RWPE2 (cell line): ENCODE measurements at regions not wholly inside any gene's neighbourhood (a gene's known extent, or its start where the extent isn't known, plus 50 kb on each side); places are given as distances from the start of the nearest gene placed in this dataset.
A peak's percentile ranks its signal among the peaks of the same experiment; 100 is the strongest.

Experiments used
- ATAC-seq: fragments of 200-7000 bp; cut with Tn5 transposase; 3 replicates; pipeline ENCODE4 v1.9.1; 2021; ENCODE audit warnings: low read depth
- DNase-seq: peaks from one replicate; pipeline ENCODE4 v3.0.0-alpha.2; 2020; ENCODE audit warnings: low spot score
- H3K27ac ChIP-seq: fragments of 450-650 bp; 2 replicates; pipeline ENCODE4 v1.5.1; 2017; ENCODE audit warnings: mild to moderate bottlenecking; ENCODE audit not compliant: poor library complexity, severe bottlenecking
- H3K27me3 ChIP-seq: fragments of 250-450 bp; sonication (Bioruptor Pico); 2 replicates; pipeline ENCODE4 v1.5.1; 2021; ENCODE audit warnings: mild to moderate bottlenecking, moderate library complexity; ENCODE audit not compliant: insufficient read depth, poor library complexity, severe bottlenecking
- H3K36me3 ChIP-seq: fragments of 250-450 bp; sonication (Bioruptor Pico); 2 replicates; pipeline ENCODE4 v1.5.1; 2020; ENCODE audit warnings: low read depth, mild to moderate bottlenecking, moderate library complexity
- H3K4me1 ChIP-seq: fragments of 250-450 bp; sonication (Bioruptor Pico); 2 replicates; pipeline ENCODE4 v1.5.1; 2021; ENCODE audit warnings: mild to moderate bottlenecking, moderate library complexity; ENCODE audit not compliant: insufficient read depth, poor library complexity, severe bottlenecking
- H3K4me3 ChIP-seq: fragments of 250-450 bp; sonication (Bioruptor Pico); 2 replicates; pipeline ENCODE4 v1.5.1; 2021; ENCODE audit warnings: mild to moderate bottlenecking, moderate library complexity; ENCODE audit not compliant: severe bottlenecking
- H3K9me3 ChIP-seq: fragments of 250-450 bp; sonication (Bioruptor Pico); 2 replicates; pipeline ENCODE4 v1.5.1; 2021; ENCODE audit warnings: mild to moderate bottlenecking, moderate library complexity; ENCODE audit not compliant: severe bottlenecking
- CTCF ChIP-seq: fragments of 450-650 bp; IDR thresholded peaks from one replicate; pipeline ENCODE4 v1.5.1; 2017; ENCODE audit warnings: mild to moderate bottlenecking, moderate library complexity; ENCODE audit not compliant: poor library complexity, severe bottlenecking

GRCh38 chr5:106292654-106293053 is 1378.1 kb downstream of the EFNA5 start:
- no peaks in the 10 kb centered on the region for H3K36me3 ChIP-seq
- H3K27ac ChIP-seq, result no peak overlapping the region
- ATAC-seq, result peak; percentile 79; the same call in 2 of the 3 replicates
- peaks cover 5% of the 10 kb centered on the region for H3K4me1 ChIP-seq
- no peak overlapping the region for H3K4me3 ChIP-seq
- H3K9me3 ChIP-seq, result no peaks in the 10 kb centered on the region
- DNase-seq, result no peak
- no peak for TF ChIP-seq CTCF
- no peaks in the 10 kb centered on the region for H3K27me3 ChIP-seq

- TF ChIP-seq CTCF, result no peak
- H3K4me1 ChIP-seq, result peaks cover 5% of the 10 kb centered on the region
- ATAC-seq (peak; percentile 77), DNase-seq (no peak)
- no peaks in the 10 kb centered on the region for H3K36me3 ChIP-seq
- H3K4me3 ChIP-seq, result no peak overlapping the region
- no peak overlapping the region for H3K27ac ChIP-seq
- H3K27me3 ChIP-seq, result no peaks in the 10 kb centered on the region
- H3K9me3 ChIP-seq, result no peaks in the 10 kb centered on the region
Measured at GRCh38 chr5:106290841-106291240, 1379.9 kb downstream of the EFNA5 start.

GRCh38 chr5:106288979-106289378 is 1381.8 kb downstream of the EFNA5 start:
- no peaks in the 10 kb centered on the region for H3K9me3 ChIP-seq
- no peak for TF ChIP-seq CTCF
- peaks cover 5% of the 10 kb centered on the region for H3K4me1 ChIP-seq
- H3K4me3 ChIP-seq, result no peak overlapping the region
- H3K36me3 ChIP-seq, result no peaks in the 10 kb centered on the region
- no peak overlapping the region for H3K27ac ChIP-seq
- H3K27me3 ChIP-seq, result no peaks in the 10 kb centered on the region
- ATAC-seq (no peak), DNase-seq (no peak)

GRCh38 chr5:106277540-106278096 is 1393.1 kb downstream of the EFNA5 start:
- ATAC-seq (no peak), DNase-seq (no peak)
- no peaks in the 10 kb centered on the region for H3K9me3 ChIP-seq
- H3K27me3 ChIP-seq, result no peaks in the 10 kb centered on the region
- no peaks in the 10 kb centered on the region for H3K4me1 ChIP-seq
- H3K27ac ChIP-seq, result no peak overlapping the region
- H3K4me3 ChIP-seq, result no peak overlapping the region
- H3K36me3 ChIP-seq, result no peaks in the 10 kb centered on the region
- no peak for TF ChIP-seq CTCF

GRCh38 chr5:106269252-106269843 is 1401.4 kb downstream of the EFNA5 start:
- Histone ChIP-seq H3K27ac (no peak overlapping the region), H3K4me1 (no peaks in the 10 kb centered on the region), H3K36me3 (no peaks in the 10 kb centered on the region), H3K27me3 (no peaks in the 10 kb centered on the region), H3K9me3 (no peaks in the 10 kb centered on the region), H3K4me3 (no peak overlapping the region)
- DNase-seq, result no peak
- ATAC-seq, result peak; percentile 85
- peak; percentile 87 for TF ChIP-seq CTCF
